Right lobe of liver (tissue), 4 donors: ENCODE measurements at regions not wholly inside any gene's neighbourhood (a gene's known extent, or its start where the extent isn't known, plus 50 kb on each side); places are given as distances from the start of the nearest gene placed in this dataset.

Source experiments
- CTCF ChIP-seq, 4 donors: fragments of 200-600 bp in 3 of 4; fragments of 450-650 bp in 1 of 4; IDR thresholded peaks; one replicate each; pipeline versions ENCODE4 v1.5.1 to v1.8.0; 2016 to 2022; ENCODE audit warnings: antibody characterized with exemption in 4 of 4, mild to moderate bottlenecking in 2 of 4
- POLR2A ChIP-seq: fragments of 450-650 bp; IDR thresholded peaks from one replicate; pipeline ENCODE4 v1.6.1; 2017; ENCODE audit warnings: antibody characterized with exemption, mild to moderate bottlenecking
- donor health status: DM: no; HTN: no; CAD: no.
- donor health status: DM: no; HTN: no; CAD: no.
- donor health status: DM: no; HTN: yes; CAD: no.

DNA sequence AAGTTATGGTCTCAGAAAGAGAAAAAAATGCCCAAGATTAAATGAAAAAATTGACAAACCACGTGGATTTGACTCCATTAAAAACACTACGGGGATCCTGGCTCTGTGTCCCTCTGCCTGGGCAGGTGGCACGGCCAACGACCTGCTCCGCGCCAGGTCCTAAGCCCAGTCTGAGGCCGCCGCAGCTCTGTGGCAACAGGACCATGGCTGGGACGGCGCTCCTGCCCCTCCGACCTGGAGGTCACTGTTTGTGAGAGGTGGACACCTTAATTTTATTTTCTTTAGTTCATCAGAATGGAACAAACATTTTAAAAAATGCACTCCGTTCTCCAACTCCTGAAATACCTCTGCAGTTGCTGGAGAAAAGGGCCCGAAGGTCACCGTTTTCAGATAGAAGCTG, 369.4 kb downstream of the CDH9 start:
- TF ChIP-seq CTCF (IDR thresholded peaks at IDR 0.05): no peak
- TF ChIP-seq POLR2A: no peak
